Right kidney (tissue), 1 donor: ENCODE measurements at regions not wholly inside any gene's neighbourhood (a gene's known extent, or its start where the extent isn't known, plus 50 kb on each side); places are given as distances from the start of the nearest gene placed in this dataset.

Source experiments
- DNase-seq: peaks from one replicate; pipeline ENCODE4 v3.0.0-alpha.2; 2016

DNA sequence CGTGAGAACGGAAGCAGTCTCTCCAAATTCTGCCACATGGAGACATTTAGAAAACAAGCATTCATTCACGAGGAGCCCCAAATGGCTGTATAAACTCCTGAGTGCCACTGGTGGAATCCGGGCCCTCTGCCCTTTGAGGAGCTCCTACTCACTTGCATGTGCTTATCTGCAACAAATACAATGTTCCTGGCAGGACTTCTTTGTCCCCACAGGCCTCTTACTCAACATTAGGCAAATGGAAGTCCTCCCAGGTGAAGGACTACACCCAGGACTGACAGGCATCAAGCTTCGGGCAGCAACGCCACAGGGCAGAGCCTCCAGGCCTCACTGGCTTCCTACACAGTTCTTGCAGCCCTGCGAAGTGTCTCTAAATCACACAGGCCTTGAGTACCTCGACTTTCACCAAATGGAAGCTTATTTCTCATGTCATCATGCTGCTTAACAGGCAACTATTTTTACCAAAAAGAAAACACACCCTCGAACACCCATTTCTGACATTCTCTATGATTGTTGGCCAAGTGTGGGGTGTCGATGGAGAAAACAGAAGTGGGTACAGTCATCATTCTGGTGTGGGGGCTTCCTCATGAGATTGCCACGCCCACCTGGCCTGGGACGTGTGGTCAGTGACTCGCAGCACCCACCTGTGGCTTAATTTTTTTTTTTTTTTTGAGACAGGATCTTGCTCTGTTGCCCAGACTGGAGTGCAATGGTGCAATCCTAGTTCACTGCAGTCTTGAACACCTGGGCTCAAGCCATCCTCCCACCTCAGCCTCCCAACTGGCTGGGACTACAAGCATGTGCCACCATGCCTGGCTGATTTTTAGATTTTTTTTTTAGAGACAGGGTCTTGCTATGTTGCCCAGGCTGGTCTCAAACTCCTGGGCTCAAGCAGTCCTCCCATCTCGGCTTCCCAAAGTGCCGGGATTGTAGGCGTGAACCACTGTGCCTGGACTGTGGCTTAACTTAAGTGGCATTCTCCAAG lies 186.8 kb upstream of the GLI2 start:
- DNase-seq = no peak

DNA sequence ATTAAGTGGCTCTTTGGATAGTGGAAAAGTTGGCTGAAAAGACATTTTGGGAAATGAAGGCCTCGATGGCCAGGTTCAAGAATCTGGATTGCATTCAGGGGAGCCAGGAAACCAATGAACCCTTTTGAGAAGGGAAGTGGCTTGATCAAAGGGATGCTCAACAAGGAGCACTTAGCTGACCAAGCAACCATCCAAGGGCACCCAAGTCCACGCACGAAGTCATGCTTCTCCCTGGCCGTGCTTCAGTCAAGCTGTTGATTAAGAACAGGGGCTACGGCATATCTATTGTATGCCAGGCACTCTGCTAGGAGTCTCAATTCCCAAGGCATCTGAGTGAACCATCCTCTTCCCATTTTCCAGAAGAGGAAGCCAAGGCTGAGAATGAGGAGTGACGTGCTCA lies 185.8 kb upstream of the GLI2 start:
- DNase-seq = no peak

DNA sequence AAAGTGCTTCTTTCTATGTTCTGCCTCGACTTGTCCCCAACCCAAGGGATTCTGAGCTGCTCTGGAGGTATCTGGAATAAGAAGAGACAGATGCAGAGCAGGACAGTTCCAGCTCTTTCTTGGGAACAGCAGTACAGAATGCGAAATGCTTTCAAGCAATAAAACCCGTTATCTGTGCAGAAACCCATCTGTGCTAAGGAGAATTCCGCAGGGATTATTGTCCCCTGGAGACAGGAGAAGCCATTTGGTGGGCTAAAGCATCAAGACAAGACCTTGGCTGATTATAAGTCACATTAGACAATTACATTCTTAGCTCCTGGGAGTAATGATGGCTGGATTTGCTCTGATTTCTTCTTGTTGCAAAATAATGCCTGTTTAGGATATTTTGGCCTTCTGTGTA lies 185.4 kb upstream of the GLI2 start:
- no peak for DNase-seq

DNA sequence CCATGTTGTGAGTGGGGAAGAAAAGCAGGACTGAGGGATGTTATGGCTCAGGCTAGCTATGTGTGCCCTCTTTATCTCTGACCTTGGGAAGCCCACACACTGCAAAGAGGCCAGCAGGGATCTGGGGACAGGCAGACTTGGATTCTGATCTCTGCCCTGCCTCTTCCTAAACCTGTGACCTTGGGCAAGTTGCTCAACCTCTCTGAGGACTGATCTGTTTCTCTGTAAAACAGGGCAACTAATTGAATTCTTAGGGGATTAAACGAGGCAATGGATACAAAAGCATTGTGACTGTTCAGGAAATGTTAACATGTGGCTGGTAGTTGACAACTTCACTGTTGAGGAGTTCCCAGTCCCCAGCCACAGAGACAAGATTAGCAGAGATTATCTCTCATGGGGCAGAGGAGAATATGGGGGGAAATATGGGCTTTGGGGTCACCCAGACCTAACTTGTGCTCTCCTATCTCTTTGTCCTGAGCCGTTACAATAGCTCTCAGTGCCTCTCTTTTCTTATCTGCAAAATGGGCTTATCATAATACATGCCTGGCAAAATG lies 184.7 kb upstream of the GLI2 start:
- no peak for DNase-seq

DNA sequence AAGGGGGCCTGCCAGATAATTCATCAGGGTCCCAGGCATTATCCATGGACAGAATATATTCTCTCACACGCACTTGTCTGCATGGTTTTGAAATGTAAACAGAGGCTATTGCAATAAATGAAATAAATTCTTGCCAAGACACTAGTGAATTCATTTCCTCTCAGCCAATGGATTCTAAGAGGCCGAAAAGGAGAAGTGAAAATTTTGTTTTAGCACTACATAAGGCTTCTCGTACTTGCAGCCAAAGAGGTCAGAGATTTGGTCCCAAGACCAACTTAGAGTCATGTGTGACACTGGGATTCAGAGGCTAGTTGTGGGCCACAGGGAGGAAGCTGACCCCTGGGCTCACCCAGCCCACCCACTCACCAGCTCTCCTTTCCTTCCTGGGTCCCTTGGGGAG lies 184.1 kb upstream of the GLI2 start:
- DNase-seq = no peak

DNA sequence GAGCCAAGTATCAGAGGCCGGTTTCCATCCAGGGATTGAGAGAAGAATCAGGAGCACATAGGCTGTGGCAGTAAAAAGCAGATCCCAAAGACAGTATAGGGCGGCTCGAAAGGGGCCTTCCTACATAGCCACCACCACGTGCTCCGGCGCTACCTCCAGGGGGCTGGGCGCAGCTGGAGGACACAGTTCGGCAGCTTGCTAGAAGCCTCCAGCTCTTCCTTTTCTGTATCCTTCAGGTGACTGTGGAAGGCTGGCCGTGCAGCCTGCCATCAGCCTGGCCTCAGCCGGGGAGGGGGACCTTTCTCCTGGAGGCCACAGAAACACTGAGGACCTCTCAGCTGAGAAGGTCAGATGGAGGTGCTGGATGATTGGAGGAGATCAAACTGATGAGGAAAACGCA lies 183.6 kb upstream of the GLI2 start:
- DNase-seq = no peak

DNA sequence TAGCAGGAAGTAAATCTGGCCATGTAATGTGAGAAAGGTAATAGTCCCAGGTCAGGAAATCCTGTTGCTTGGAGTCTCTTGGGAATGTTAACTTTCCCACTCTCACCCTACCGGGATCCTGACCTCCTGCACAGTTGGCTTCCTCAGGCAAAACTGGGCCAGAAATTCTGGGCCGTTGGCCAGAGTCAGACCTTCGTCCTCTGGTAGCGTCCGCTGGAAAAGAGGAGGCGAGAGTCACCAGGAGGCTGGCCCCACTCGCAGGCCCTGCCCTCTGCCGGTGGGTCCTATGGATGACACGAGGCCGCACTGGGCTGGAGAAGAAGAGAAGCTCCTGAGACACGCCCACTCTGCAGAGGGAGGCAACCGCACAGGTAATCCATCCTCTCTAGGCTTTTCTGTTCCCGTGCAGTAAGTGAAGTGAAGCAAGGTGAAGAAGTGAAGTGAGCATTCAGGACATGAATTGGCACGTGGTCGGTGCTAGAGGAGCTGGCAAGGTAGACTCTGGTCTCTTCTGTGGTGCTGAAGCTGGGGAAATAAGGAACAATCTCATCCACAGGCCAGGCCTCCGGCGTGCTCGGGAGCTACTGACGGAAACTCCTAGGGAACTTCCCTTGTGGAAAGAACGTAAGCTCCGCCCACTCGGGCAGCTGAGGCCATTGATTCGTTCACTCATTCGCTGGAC lies 182.7 kb upstream of the GLI2 start:
- DNase-seq = peak; percentile 55

DNA sequence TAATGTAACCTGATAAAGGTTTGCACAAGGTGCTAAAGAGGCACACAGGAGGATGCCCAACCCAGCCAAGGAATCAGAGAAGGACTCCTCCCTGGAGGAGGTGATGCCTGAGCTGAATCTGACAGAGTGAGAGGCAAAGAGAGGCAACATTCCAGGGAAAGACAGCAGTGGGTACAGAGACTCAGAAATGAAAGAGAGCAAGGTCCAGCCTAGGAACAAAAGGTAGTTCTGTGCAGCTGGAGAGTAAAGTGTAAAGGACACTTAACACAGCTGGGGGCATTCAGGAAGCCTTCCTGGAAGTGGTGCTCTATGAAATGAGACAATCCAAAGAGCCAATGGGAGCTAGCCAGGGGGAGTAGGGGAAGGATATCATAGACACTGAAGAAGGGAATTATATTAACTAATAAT lies 181.0 kb upstream of the GLI2 start:
- DNase-seq = no peak

DNA sequence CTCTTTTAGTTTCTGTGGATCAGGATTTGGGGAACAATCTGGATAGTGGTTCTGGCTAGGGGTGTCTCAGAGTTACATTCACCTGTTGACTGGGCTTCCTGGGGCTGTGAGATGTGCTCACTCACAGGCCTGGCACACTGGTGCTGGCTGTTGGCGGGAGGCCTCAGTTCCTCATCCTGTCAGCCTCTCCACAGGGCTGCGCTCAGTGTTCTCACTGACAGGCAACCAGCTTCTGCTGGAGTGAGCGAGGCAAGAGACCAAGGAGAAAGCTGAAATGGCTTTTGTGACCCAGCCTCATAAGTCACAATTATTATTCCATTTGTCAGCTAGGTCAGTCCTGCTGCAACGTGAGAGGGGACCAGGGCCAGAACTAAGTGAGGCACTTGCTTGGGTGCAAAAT lies 180.6 kb upstream of the GLI2 start:
- DNase-seq = no peak

DNA sequence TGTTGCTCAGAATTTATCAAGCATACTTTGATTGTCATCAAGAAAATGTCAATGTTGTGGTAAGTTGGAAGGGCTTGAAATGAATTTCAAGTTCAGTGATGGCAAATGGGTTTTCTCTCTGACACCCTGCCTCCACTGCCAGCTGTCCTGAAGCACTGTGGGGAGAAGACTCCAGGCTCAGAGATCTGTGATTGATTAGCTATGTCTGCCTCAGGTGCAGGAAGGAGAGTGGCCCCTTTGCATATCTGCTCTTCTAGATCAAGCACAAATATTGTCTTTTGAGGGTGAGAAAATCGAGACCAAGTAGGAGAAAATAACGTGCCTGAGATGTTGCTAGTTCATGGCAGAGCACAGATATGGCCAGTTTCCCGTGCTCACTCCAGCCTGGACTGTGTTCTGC lies 178.8 kb upstream of the GLI2 start:
- DNase-seq = no peak

DNA sequence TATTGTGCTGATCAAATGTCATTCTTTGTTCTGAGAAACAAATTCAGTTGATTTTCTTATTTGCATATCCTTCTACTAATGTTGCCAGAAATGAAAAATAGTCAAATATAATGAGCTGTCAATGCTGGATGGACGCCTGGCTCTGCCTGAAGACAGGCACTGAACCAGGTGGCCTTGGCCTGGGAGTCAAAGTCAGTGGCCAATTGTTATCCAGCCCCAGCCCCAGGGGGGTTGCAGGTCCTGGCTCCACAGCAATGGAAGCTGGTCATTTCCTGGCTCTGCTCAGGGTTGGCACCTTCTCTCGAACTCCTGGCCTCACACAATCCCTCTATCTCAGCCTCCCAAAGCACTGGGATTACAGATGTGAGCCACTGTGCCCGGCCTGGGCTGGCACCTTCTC lies 176.8 kb upstream of the GLI2 start:
- no peak for DNase-seq

DNA sequence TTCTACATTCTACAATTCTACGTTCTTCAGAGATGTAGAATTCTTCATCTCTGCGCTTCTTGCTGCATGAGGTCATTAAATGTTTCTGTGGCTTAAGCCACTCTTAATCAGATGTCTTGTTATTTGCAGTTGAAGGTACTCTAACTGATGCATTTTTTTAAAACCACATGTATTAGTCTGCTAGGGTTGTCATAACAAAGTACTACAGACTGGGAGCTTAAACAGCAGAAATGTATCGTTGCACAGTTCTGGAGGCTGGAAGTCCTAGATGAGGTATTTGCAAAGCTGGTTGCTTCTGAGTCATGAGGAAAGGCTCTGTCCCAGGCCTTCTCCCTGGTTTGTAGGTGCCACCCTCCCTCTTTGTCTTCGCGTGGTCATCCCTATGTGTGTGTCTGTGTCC lies 176.3 kb upstream of the GLI2 start:
- DNase-seq = no peak

DNA sequence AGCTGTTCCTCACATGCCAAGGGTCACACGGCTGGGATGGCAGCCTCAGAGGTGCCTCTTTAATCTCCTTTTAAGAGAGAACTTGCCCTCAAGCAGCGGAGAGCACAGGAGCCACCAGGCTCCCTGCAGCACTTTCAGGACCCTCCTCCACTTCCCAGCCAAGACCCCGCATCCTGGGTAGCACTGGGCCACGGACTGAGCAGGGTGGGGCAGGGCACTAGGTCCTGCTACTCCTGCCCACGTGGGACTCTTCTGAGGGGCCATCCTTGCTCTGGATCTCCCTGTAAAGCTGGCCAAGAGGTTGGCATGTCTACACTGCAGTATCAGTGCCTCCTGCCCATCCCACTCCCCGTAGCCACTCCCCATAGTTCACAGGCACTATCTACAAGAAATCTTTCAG lies 175.3 kb upstream of the GLI2 start:
- no peak for DNase-seq

DNA sequence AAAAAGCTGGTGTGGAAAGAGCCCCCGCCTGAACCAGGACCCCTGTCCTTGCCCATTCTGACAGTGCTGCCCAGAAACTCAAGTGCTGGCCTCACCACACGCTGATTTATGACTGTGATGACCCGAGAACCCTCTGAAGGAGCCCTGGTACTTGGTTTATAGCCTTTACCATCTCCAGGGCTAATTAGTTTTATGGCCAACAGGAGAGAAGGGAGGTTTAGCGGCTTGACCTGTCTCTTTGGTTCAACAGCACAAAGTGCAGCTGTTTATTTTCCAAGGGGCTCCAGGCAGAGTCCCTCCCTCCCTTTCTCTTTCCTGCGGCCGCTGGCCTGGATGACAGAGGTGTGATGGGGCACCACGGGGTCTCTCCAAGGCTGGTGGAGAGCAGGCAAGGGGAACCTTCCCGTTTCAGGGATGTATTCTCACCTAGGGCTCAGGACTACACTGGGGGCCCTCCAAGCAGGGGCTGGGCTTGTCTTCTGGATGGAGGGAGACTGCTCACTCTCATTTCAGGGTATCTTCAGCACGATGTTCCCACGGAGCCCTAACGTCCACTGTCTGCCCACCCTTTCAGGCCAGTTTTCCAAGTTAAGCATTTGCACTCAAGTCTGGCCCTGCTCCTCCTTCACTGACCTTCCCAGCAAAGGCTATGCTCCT lies 174.2 kb upstream of the GLI2 start:
- DNase-seq = no peak

DNA sequence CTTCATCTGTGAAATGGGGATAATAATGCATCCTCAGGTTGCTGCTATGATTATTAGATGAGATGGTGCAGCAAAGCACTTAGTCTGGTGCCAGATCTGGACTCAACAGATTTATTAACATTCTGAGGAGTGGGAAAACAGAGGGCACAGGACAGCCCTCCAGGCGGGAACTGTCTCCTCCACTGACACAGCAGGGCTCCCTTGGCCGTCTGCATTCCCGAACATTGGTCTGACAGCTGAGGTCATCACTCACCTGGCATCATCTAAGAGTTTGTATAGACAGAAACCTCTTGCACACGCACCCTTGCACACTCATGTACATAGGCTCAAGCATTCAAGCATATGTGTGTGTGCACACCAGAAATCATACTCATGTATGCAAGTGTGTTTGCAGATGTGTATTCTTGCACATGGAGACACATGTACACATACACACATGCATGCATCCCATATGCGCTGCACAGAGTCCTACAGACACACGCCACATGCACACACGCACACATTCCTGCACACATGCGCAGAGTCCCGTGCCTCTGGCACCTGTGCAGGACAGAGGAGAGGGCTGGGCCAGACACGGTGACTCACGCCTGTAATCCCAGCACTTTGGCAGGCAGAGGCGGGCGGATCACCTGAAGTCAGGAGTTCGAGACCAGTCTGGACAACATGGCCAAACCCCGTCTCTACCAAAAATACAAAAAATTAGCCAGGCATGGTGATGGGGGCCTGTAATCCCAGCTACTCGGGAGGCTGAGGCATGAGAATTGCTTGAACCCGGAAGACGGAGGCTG lies 173.3 kb upstream of the GLI2 start:
- DNase-seq = no peak

DNA sequence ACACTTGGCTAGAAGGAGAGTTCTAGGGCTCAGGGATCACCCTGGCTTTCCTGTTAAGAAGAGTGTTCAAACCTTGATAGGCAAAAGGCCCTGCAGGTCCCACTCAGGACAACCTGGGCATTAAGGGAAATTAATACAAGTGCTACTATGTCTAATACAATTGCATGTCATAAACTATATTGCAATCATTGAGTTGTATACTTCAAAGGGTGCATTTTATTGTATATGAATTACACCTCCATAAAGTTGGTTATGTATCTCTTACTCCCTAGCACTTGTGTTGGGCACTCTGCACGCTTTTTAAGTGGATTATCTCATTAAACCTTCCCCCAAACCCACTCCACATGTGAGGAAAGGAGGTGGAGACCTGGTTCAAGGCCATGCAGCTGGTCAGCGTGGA lies 172.1 kb upstream of the GLI2 start:
- no peak for DNase-seq

DNA sequence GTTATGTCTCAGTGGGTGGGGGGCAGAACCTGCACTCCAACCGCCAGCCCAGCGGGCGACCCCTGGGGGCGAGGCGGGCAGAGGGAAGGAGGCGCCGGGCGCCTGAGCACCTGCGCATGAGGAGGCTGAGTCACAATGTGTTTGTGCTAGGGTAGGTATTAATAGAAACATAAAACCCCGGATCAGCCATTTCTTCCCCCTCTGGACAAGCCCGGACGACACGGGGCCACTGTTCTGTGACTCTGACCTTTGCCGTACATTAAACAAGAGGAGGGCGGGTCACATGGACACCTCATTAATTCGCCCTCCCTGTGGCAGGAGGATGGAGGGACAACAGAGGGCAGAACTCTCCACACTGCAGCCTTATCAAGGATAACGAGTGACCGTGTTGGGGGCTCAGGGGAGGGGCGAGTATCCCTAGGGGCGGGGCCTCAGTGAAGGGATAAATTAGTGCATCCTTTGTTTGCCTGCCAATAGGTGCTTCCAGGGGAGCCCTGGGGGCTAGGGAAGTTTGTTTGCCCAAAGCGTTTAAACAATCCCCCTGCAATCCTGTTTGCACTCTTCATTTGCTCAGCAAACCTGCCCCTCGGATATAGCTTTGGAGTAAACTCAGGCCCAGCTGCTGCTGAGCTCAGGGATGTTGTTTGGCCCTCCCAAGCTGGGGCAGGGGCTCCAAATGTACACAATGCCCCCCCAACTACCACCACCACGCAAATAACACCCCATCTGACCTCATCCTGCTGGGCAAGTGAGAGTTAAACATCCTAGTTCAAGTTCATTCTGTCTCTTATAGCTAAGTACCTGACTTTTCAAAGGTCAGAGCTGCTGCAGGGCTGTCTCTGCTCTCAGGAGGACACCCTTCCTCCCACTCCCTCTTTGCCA lies 171.2 kb upstream of the GLI2 start:
- peak; percentile 35 for DNase-seq

DNA sequence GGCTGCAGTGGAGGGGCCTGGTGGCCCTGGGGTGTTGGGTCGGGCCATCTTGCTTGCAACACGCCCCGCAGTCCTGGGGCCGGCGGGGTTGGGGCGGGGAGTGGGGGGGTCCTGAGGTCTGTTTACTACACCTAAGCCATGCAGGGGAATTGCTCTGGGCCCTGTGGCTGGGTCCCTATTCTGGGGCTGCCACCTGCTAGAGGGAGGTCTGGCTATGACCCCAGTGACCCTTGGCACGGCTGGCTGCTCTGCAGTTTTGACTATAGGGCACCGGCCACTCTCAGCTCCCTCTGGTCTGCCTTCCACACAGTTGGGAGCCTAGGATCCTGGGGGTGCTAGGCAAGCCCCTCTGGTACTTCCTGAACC lies 170.6 kb upstream of the GLI2 start:
- DNase-seq = no peak

DNA sequence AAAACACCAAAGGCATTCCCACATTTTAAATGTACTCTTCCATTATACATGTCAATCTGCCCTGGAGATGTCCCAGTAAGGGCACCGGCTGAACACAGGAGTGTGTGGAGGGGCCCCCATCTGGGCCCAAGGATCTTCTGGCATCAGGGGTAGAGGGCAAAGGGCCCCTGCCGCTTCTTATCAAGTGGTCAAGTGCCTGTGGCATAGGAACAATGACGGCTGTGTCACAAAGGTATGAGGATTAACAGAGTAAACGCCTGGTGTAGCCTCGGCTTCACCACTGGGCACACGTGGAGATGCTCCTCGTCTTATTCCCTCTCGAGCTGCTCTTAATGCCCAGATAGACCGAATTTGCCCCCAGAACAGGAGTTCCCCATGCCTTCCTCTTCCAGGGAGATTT lies 169.7 kb upstream of the GLI2 start:
- DNase-seq = no peak

DNA sequence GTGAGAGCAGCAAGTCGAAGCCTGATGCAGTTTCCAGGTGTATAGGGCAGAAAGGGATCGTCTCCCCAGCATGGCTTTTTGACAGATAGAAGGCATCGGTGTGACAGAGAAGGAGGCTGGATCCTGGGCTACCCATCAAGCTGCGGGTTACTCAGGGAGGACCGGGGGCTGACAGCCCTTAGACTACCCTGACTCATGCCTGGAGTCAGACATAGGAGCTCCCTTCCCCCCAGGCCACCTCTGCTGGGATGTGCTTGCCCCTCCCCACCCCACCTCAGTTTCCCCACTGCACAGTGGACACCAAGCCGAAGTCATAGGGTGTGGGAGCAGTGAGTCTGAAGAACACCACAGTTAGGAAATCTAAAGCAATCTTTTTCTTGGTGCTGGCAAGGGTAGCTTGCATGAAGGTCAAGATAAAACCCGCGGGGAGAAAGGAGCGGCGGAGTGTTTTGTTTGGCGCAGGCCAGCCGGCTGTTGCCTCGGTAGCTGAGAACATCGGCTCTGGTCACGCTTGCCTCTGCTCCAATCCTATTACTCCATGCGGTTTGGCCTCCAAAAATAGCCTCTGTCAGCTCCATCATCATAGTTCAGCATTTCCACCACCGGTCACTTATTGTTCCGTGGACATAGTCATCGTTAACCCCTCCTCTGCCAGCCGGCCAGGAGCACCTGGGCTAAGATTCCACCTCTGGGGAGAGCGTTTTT lies 169.2 kb upstream of the GLI2 start:
- DNase-seq = no peak

DNA sequence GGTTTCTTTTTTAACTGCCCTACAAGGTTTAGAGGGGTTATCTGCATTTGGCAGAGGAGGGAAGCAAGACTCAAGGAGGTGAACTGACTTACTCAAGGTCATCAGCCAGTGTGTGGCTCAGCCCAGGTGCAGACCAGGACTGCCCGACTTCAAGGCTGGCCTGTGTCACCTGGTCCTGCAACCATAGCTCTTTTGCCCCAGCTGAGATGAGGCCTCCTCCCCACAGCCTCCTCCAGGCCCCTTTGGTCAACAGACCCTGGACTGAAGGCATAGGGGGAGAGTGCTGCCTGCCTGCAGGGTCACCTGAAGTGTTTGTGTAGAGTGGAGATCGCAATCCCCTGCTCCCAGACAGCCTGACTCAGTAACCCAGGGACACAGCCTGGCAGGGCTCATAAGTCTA lies 168.5 kb upstream of the GLI2 start:
- DNase-seq = no peak
